H1 (cell line): ENCODE measurements at regions not wholly inside any gene's neighbourhood (a gene's known extent, or its start where the extent isn't known, plus 50 kb on each side); places are given as distances from the start of the nearest gene placed in this dataset.

Experiments
- CTCF ChIA-PET: fragments of 300-600 bp; sonication (Branson Sonifier 250); formaldehyde crosslinking; loops from one replicate; lab custom pipeline; 2021; ENCODE audit not compliant: partially characterized antibody; lab: Charles Lee
- POLR2A ChIA-PET: fragments of 300-600 bp; sonication (Branson Sonifier 250); formaldehyde crosslinking; loops from one replicate; lab custom pipeline; 2021; ENCODE audit warnings: inconsistent platforms; ENCODE audit not compliant: partially characterized antibody; lab: Charles Lee
- DNase-seq, 2 experiments: peaks; one replicate each; pipeline versions ENCODE4 v3.0.0 to v3.0.0-alpha.2; 2010 to 2022; ENCODE audit warnings: low spot score in 2 of 2, low read depth in 1 of 2, mixed read lengths in 1 of 2
- FAIRE-seq: peaks from 2 replicates; lab custom pipeline; 2011; peaks lifted over from hg19 to GRCh38; lab: Jason Lieb, UNC
- H2AFZ ChIP-seq: 2 replicates; pipeline ENCODE4 v1.8.1; 2012; ENCODE audit warnings: low read length, inconsistent platforms
- H2AK5ac ChIP-seq: 2 replicates; pipeline ENCODE4 v1.6.1; 2013; ENCODE audit warnings: low read depth, low read length
- H2BK120ac ChIP-seq: replicated peaks from 2 replicates; pipeline ENCODE3; 2013; ENCODE audit warnings: low read depth, low read length, inconsistent platforms
- H2BK12ac ChIP-seq: 2 replicates; pipeline ENCODE4 v1.6.1; 2013; ENCODE audit warnings: low read depth, low read length
- H2BK15ac ChIP-seq: 2 replicates; pipeline ENCODE4 v1.6.1; 2013; ENCODE audit warnings: low read length
- H2BK20ac ChIP-seq: 2 replicates; pipeline ENCODE4 v1.6.1; 2013; ENCODE audit warnings: low read length
- H2BK5ac ChIP-seq: 2 replicates; pipeline ENCODE4 v1.6.1; 2013; ENCODE audit warnings: low read depth, low read length
- H3K14ac ChIP-seq: 2 replicates; pipeline ENCODE4 v1.6.1; 2013; ENCODE audit warnings: inconsistent platforms; ENCODE audit not compliant: insufficient read length
- H3K18ac ChIP-seq: 2 replicates; pipeline ENCODE4 v1.6.1; 2013; ENCODE audit warnings: low read length; ENCODE audit errors: extremely low read depth
- H3K23ac ChIP-seq: 2 replicates; pipeline ENCODE4 v1.6.1; 2013; ENCODE audit warnings: inconsistent platforms; ENCODE audit not compliant: insufficient read length
- H3K23me2 ChIP-seq: 2 replicates; pipeline ENCODE4 v1.6.1; 2013; ENCODE audit warnings: low read depth, low read length
- H3K27ac ChIP-seq: 2 replicates; pipeline ENCODE4 v1.6.1; 2011; ENCODE audit warnings: low read depth, low read length, inconsistent platforms
- H3K27me3 ChIP-seq, 4 experiments: replicated peaks in 1 of 4; 1 replicate in 1 of 4; 2 replicates in 3 of 4; pipeline versions ENCODE4 v1.6.1 to v1.8.1; 2011 to 2013; ENCODE audit warnings: low read length in 3 of 4, mild to moderate bottlenecking in 3 of 4, inconsistent platforms in 2 of 4, mixed read lengths in 2 of 4, moderate library complexity in 1 of 4; ENCODE audit not compliant: control insufficient read depth in 3 of 4, insufficient read depth in 3 of 4; ENCODE audit errors: extremely low read depth in 1 of 4
- H3K36me3 ChIP-seq, 4 experiments: 2 replicates each; pipeline versions ENCODE4 v1.6.1 to v1.8.1; 2011 to 2013; ENCODE audit warnings: mild to moderate bottlenecking in 4 of 4, low read length in 3 of 4, moderate library complexity in 2 of 4, control low read depth in 1 of 4, inconsistent platforms in 1 of 4; ENCODE audit not compliant: insufficient read depth in 4 of 4, control insufficient read depth in 2 of 4
- H3K4ac ChIP-seq: replicated peaks from 2 replicates; pipeline ENCODE3; 2013; ENCODE audit warnings: low read length, low read depth, mixed read lengths, inconsistent platforms; ENCODE audit not compliant: insufficient read length
- H3K4me1 ChIP-seq, 4 experiments: replicated peaks in 1 of 4; 1 replicate in 1 of 4; 2 replicates in 3 of 4; pipeline versions ENCODE4 v1.6.1 to v1.8.1; 2011 to 2013; ENCODE audit warnings: low read length in 3 of 4, inconsistent platforms in 2 of 4, mixed read lengths in 1 of 4; ENCODE audit not compliant: insufficient read depth in 4 of 4, control insufficient read depth in 3 of 4
- H3K4me2 ChIP-seq, 2 experiments: 2 replicates each; pipeline versions ENCODE4 v1.6.1 to v1.8.1; 2011 to 2013; ENCODE audit warnings: low read depth in 2 of 2, low read length in 2 of 2, control low read depth in 1 of 2, inconsistent platforms in 1 of 2, mild to moderate bottlenecking in 1 of 2; ENCODE audit not compliant: insufficient read depth in 1 of 2
- H3K4me3 ChIP-seq, 4 experiments: fragments of 200-600, 300-600 bp in 1 of 4; sonication (generic), shearing (Covaris generic), sonication (Bioruptor Twin) in 1 of 4; 2 replicates each; pipeline versions ENCODE4 v1.5.1 to v1.8.1; 2011 to 2016; ENCODE audit warnings: low read length in 4 of 4, low read depth in 3 of 4, control low read depth in 2 of 4, inconsistent platforms in 2 of 4, mild to moderate bottlenecking in 2 of 4, mixed read lengths in 1 of 4, moderate library complexity in 1 of 4; ENCODE audit not compliant: insufficient read depth in 2 of 4; ENCODE audit errors: extremely low read depth in 1 of 4
- H3K56ac ChIP-seq: replicated peaks from 2 replicates; pipeline ENCODE3; 2013; ENCODE audit warnings: low read depth, mild to moderate bottlenecking, mixed read lengths, low read length, inconsistent platforms; ENCODE audit not compliant: insufficient read length
- H3K79me1 ChIP-seq: 2 replicates; pipeline ENCODE4 v1.6.1; 2013; ENCODE audit warnings: low read depth, low read length, control low read depth
- H3K79me2 ChIP-seq, 2 experiments: 2 replicates each; pipeline versions ENCODE4 v1.6.1 to v1.8.1; 2012 to 2013; ENCODE audit warnings: low read length in 2 of 2, mild to moderate bottlenecking in 2 of 2, inconsistent platforms in 1 of 2; ENCODE audit not compliant: insufficient read depth in 2 of 2, control insufficient read depth in 1 of 2
- H3K9ac ChIP-seq, 4 experiments: replicated peaks in 1 of 4; 1 replicate in 1 of 4; 2 replicates in 3 of 4; pipeline versions ENCODE4 v1.6.1 to v1.8.1; 2011 to 2013; ENCODE audit warnings: low read depth in 3 of 4, low read length in 3 of 4, control low read depth in 2 of 4, mild to moderate bottlenecking in 2 of 4, moderate library complexity in 2 of 4, inconsistent platforms in 1 of 4; ENCODE audit errors: extremely low read depth in 1 of 4
- H3K9me3 ChIP-seq, 2 experiments: 2 replicates each; pipeline versions ENCODE4 v1.6.1 to v1.8.1; 2012 to 2013; ENCODE audit warnings: mild to moderate bottlenecking in 2 of 2, moderate library complexity in 2 of 2, control low read depth in 1 of 2, inconsistent platforms in 1 of 2, low read depth in 1 of 2, low read length in 1 of 2, mixed read lengths in 1 of 2; ENCODE audit not compliant: insufficient read depth in 2 of 2
- H4K20me1 ChIP-seq, 2 experiments: replicated peaks in 1 of 2; 2 replicates each; pipeline versions ENCODE3 to v1.8.1; 2011 to 2013; ENCODE audit warnings: inconsistent platforms in 2 of 2, low read length in 2 of 2, mild to moderate bottlenecking in 1 of 2; ENCODE audit not compliant: insufficient read depth in 2 of 2, control insufficient read depth in 1 of 2
- H4K5ac ChIP-seq: 2 replicates; pipeline ENCODE4 v1.6.1; 2013; ENCODE audit warnings: low read length, low read depth, mixed read lengths, inconsistent platforms; ENCODE audit not compliant: insufficient read length
- H4K8ac ChIP-seq: 2 replicates; pipeline ENCODE4 v1.8.0; 2013; ENCODE audit warnings: mild to moderate bottlenecking, moderate library complexity, low read length, inconsistent platforms; ENCODE audit not compliant: insufficient read depth; ENCODE audit errors: extremely low read depth
- H4K91ac ChIP-seq: replicated peaks from 2 replicates; pipeline ENCODE3; 2013; ENCODE audit warnings: low read length, mixed read lengths, inconsistent platforms; ENCODE audit not compliant: insufficient read length
- CHD1 ChIP-seq: IDR thresholded peaks from 2 replicates; pipeline ENCODE4 v1.6.1; 2012; ENCODE audit warnings: low read depth, low read length, improper control_type of control experiment
- EZH2 ChIP-seq: fragments of 200-600 bp; sonication (generic); IDR thresholded peaks from 2 replicates; pipeline ENCODE4 v1.7.1; 2012; ENCODE audit warnings: low read depth, mild to moderate bottlenecking, moderate library complexity, low read length, inconsistent platforms; ENCODE audit not compliant: severe bottlenecking
- TAF1 ChIP-seq: IDR thresholded peaks from 2 replicates; pipeline ENCODE4 v1.6.1; 2011; ENCODE audit warnings: mild to moderate bottlenecking, low read depth, low read length
- WGBS, 2 experiments: shearing (Covaris generic) in 1 of 2; methylation state at CpG; one replicate each; pipeline versions ENCODE4 v1.1.6 to v1.1.7; 2013 to 2015; ENCODE audit warnings: low lambda C conversion rate in 2 of 2, mixed read lengths in 2 of 2, inconsistent platforms in 1 of 2, low coverage in 1 of 2, missing lambda C conversion rate in 1 of 2; ENCODE audit not compliant: insufficient replicate concordance in 2 of 2, insufficient coverage in 1 of 2, insufficient read length in 1 of 2; ENCODE audit errors: extremely low coverage in 1 of 2, missing lambda C conversion rate in 1 of 2; 5-methylcytosine and 5-hydroxymethylcytosine counted together

- no peaks in the 10 kb centered on the region for H3K36me3 ChIP-seq
- no peak overlapping the region for H3K4me3 ChIP-seq
- no peak overlapping the region for H2AFZ ChIP-seq
- no peak overlapping the region for H3K4me2 ChIP-seq
- no peak overlapping the region for H4K91ac ChIP-seq
- H3K4me1 ChIP-seq: no peaks in the 10 kb centered on the region
- DNase-seq: no peak
- no peak overlapping the region for H3K4ac ChIP-seq
- H2BK120ac ChIP-seq: no peak overlapping the region
- no peaks in the 10 kb centered on the region for H3K79me1 ChIP-seq
- no peak overlapping the region for H3K9ac ChIP-seq
- WGBS, 2 experiments: 84% methylated on average over 4 of the region's 4 CpGs; no CpG with 5 or more reads in 1 of the 2 experiments
- no peaks in the 10 kb centered on the region for H3K27me3 ChIP-seq
- H2BK5ac ChIP-seq: no peak overlapping the region
- FAIRE-seq: no peak
- CTCF ChIA-PET: interaction anchor here (0.6 to 6.4 kb wide), 4 partner anchors 8 to 1105 kb away, joined by 3 to 89 read pairs (median 4); no protein-coding TSS in a partner anchor
- H4K8ac ChIP-seq: no peak overlapping the region
- H3K9me3 ChIP-seq: no peaks in the 10 kb centered on the region
- H3K56ac ChIP-seq: no peak overlapping the region
- H2BK15ac ChIP-seq: no peak overlapping the region
- no peak for TF ChIP-seq EZH2
- TF ChIP-seq CHD1: no peak
- TF ChIP-seq TAF1: no peak
- no peak overlapping the region for H3K18ac ChIP-seq
- no peak overlapping the region for H3K23ac ChIP-seq
- H3K79me2 ChIP-seq: no peaks in the 10 kb centered on the region
- no peaks in the 10 kb centered on the region for H3K23me2 ChIP-seq
- no peak overlapping the region for H2BK20ac ChIP-seq
- POLR2A ChIA-PET: no interaction called here
- H2BK12ac ChIP-seq: no peak overlapping the region
- no peak overlapping the region for H3K27ac ChIP-seq
- H4K5ac ChIP-seq: no peak overlapping the region
- no peak overlapping the region for H3K14ac ChIP-seq
- no peak overlapping the region for H2AK5ac ChIP-seq
- H4K20me1 ChIP-seq: no peaks in the 10 kb centered on the region
These were observed 159.4 kb upstream of the GGTLC1 start for GRCh38 chr20:24147961-24148360.
